Neural cell (in vitro differentiated cells): ENCODE measurements at regions not wholly inside any gene's neighbourhood (a gene's known extent, or its start where the extent isn't known, plus 50 kb on each side); places are given as distances from the start of the nearest gene placed in this dataset.

Source experiments
- H2AFZ ChIP-seq: fragments of 200-600, 300-800 bp; sonication (generic), shearing (Covaris generic); 2 replicates; pipeline ENCODE4 v1.6.0; 2014; ENCODE audit warnings: low read depth, mild to moderate bottlenecking, antibody characterized with exemption, low read length, moderate library complexity
- H3F3A ChIP-seq: fragments of 200-600 bp; shearing (Covaris generic); 2 replicates; pipeline ENCODE4 v1.6.1; 2016; ENCODE audit warnings: mild to moderate bottlenecking, moderate library complexity, mixed read lengths, antibody characterized with exemption, low read length; ENCODE audit not compliant: insufficient read depth, poor library complexity, severe bottlenecking
- H3K27ac ChIP-seq: fragments of 200-600, 300-800 bp; sonication (generic), shearing (Covaris generic); 2 replicates; pipeline ENCODE4 v1.5.1; 2014; ENCODE audit warnings: mild to moderate bottlenecking, low read length, moderate library complexity
- H3K27me3 ChIP-seq: fragments of 300-800, 200-600 bp; sonication (generic), shearing (Covaris generic); 2 replicates; pipeline ENCODE4 v1.6.0; 2014; ENCODE audit warnings: mild to moderate bottlenecking, low read depth, low read length, moderate library complexity; ENCODE audit not compliant: insufficient read depth
- H3K36me3 ChIP-seq: fragments of 300-800, 200-600 bp; sonication (generic), shearing (Covaris generic); 2 replicates; pipeline ENCODE4 v1.5.1; 2014; ENCODE audit warnings: mild to moderate bottlenecking, antibody characterized with exemption, low read length, moderate library complexity; ENCODE audit not compliant: insufficient read depth
- H3K4me2 ChIP-seq: fragments of 300-800, 200-600 bp; sonication (generic), shearing (Covaris generic); 2 replicates; pipeline ENCODE4 v1.6.0; 2014; ENCODE audit warnings: mild to moderate bottlenecking, low read length
- H3K4me3 ChIP-seq: fragments of 300-800, 200-600 bp; sonication (generic), shearing (Covaris generic); 2 replicates; pipeline ENCODE4 v1.5.1; 2014; ENCODE audit warnings: mild to moderate bottlenecking, low read length, moderate library complexity
- H3K79me2 ChIP-seq: fragments of 200-600 bp; shearing (Covaris generic); replicated peaks from 2 replicates; pipeline ENCODE4 v1.6.0; 2014; ENCODE audit warnings: mild to moderate bottlenecking, low read length, moderate library complexity; ENCODE audit not compliant: insufficient read depth
- H3K9ac ChIP-seq: fragments of 300-800, 200-600 bp; sonication (generic), shearing (Covaris generic); 2 replicates; pipeline ENCODE4 v1.6.1; 2016; ENCODE audit warnings: mild to moderate bottlenecking, low read length, mixed read lengths
- H3K9me2 ChIP-seq: fragments of 200-600 bp; shearing (Covaris generic); 2 replicates; pipeline ENCODE4 v1.6.1; 2016; ENCODE audit warnings: mild to moderate bottlenecking, low read length, mixed read lengths; ENCODE audit not compliant: insufficient read depth
- H3K9me3 ChIP-seq: fragments of 200-600, 300-800 bp; sonication (generic), shearing (Covaris generic); 2 replicates; pipeline ENCODE4 v1.6.1; 2016; ENCODE audit warnings: mild to moderate bottlenecking, mixed run types, low read length, moderate library complexity, mixed read lengths
- H4K20me1 ChIP-seq: fragments of 200-600 bp; shearing (Covaris generic); 2 replicates; pipeline ENCODE4 v1.6.1; 2016; ENCODE audit warnings: mild to moderate bottlenecking, mixed run types; ENCODE audit not compliant: insufficient read depth
- CTCF ChIP-seq: fragments of 450-650 bp; IDR thresholded peaks from 2 replicates; pipeline ENCODE4 v1.5.1; 2014; ENCODE audit warnings: antibody characterized with exemption, mild to moderate bottlenecking, moderate library complexity; ENCODE audit not compliant: poor library complexity, severe bottlenecking
- EP300 ChIP-seq: fragments of 450-650 bp; conservative IDR thresholded peaks from 2 replicates; pipeline ENCODE4 v1.6.1; 2014; ENCODE audit warnings: antibody characterized with exemption, mild to moderate bottlenecking, moderate library complexity; ENCODE audit not compliant: poor library complexity, severe bottlenecking
- EZH2 ChIP-seq: fragments of 200-600, 300-800 bp; shearing (Covaris generic), sonication (generic); IDR thresholded peaks from 2 replicates; pipeline ENCODE4 v1.6.1; 2014; ENCODE audit warnings: antibody characterized with exemption, low read length, borderline replicate concordance, mild to moderate bottlenecking; ENCODE audit not compliant: insufficient read depth, poor library complexity, severe bottlenecking
- MXI1 ChIP-seq: fragments of 450-650 bp; conservative IDR thresholded peaks from 2 replicates; pipeline ENCODE4 v1.6.1; 2014; ENCODE audit warnings: antibody characterized with exemption, mild to moderate bottlenecking; ENCODE audit not compliant: poor library complexity, severe bottlenecking
- POLR2AphosphoS5 ChIP-seq: IDR thresholded peaks from 2 replicates; pipeline ENCODE4 v1.6.1; 2012
- RAD21 ChIP-seq: fragments of 450-650 bp; conservative IDR thresholded peaks from 2 replicates; pipeline ENCODE4 v1.6.1; 2014; ENCODE audit warnings: antibody characterized with exemption, mild to moderate bottlenecking, moderate library complexity
- SMC3 ChIP-seq: fragments of 450-650 bp; conservative IDR thresholded peaks from 2 replicates; pipeline ENCODE4 v1.6.1; 2014; ENCODE audit warnings: antibody characterized with exemption, mild to moderate bottlenecking, moderate library complexity; ENCODE audit not compliant: poor library complexity
- TAF1 ChIP-seq: IDR thresholded peaks from 2 replicates; pipeline ENCODE4 v1.6.1; 2012; ENCODE audit warnings: low read depth
- TF ChIP-seq, protein P1 (sequence below): IDR thresholded peaks from 2 replicates; pipeline ENCODE4 v1.6.1; 2012; ENCODE audit warnings: borderline replicate concordance

GRCh38 chr1:181919542-181919941 lies 142.0 kb downstream of the ZNF648 start:
- TF ChIP-seq CTCF (no peak), EZH2 (no peak), MXI1 (no peak), RAD21 (no peak), EP300 (no peak), SMC3 (no peak), POLR2AphosphoS5 (no peak), TAF1 (no peak)
- TF ChIP-seq, protein P1, sequence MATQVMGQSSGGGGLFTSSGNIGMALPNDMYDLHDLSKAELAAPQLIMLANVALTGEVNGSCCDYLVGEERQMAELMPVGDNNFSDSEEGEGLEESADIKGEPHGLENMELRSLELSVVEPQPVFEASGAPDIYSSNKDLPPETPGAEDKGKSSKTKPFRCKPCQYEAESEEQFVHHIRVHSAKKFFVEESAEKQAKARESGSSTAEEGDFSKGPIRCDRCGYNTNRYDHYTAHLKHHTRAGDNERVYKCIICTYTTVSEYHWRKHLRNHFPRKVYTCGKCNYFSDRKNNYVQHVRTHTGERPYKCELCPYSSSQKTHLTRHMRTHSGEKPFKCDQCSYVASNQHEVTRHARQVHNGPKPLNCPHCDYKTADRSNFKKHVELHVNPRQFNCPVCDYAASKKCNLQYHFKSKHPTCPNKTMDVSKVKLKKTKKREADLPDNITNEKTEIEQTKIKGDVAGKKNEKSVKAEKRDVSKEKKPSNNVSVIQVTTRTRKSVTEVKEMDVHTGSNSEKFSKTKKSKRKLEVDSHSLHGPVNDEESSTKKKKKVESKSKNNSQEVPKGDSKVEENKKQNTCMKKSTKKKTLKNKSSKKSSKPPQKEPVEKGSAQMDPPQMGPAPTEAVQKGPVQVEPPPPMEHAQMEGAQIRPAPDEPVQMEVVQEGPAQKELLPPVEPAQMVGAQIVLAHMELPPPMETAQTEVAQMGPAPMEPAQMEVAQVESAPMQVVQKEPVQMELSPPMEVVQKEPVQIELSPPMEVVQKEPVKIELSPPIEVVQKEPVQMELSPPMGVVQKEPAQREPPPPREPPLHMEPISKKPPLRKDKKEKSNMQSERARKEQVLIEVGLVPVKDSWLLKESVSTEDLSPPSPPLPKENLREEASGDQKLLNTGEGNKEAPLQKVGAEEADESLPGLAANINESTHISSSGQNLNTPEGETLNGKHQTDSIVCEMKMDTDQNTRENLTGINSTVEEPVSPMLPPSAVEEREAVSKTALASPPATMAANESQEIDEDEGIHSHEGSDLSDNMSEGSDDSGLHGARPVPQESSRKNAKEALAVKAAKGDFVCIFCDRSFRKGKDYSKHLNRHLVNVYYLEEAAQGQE, result no peak
- Histone ChIP-seq H3F3A (no peaks in the 10 kb centered on the region), H3K4me2 (no peak overlapping the region), H3K9ac (no peak overlapping the region), H3K36me3 (no peaks in the 10 kb centered on the region), H3K9me3 (peaks cover 3% of the 10 kb centered on the region), H3K27ac (no peak overlapping the region), H3K9me2 (no peaks in the 10 kb centered on the region), H3K79me2 (no peaks in the 10 kb centered on the region), H4K20me1 (no peaks in the 10 kb centered on the region), H2AFZ (no peak overlapping the region), H3K27me3 (no peaks in the 10 kb centered on the region), H3K4me3 (no peak overlapping the region)

DNA sequence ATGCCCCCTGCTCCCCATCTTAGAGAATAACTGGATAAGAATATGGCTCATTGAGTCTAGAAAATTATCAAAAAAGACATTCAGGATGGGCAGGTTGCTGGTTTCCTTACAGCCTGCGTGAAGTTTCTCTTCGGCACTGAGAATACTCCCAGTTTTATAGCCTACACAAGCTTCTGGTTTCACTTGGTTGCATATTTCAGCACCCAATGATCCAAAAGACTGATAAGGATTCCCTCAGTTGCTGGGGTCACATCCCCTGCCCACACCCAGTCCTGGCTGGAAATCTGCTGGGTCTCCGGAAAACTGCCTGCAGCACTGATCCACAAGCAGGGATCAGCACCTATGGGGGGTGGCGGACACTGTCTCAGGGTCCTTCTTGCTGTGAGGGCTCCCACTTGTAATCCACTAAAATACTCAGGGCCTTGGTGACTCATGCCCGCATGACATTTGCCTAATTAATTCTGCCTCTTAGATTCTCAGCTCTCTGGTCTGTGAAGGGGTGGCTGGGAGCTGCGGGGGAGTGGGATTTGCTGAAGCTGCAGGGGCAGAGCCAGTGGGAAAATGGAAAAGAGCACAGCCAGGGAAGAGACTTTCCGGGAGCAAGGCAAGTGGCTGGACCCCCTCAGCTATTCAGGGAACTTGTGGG lies 142.5 kb downstream of the ZNF648 start:
- H3K79me2 ChIP-seq, result no peaks in the 10 kb centered on the region
- H3K36me3 ChIP-seq, result no peaks in the 10 kb centered on the region
- no peaks in the 10 kb centered on the region for H3K9me2 ChIP-seq

More for the DNA sequence above, 142.5 kb downstream of the ZNF648 start:
- no peak overlapping the region for H3K4me3 ChIP-seq
- H3K27me3 ChIP-seq, result no peaks in the 10 kb centered on the region
- H3K27ac ChIP-seq, result no peak overlapping the region
- no peak overlapping the region for H3K4me2 ChIP-seq
- H3K9me3 ChIP-seq, result peaks cover 3% of the 10 kb centered on the region
- no peaks in the 10 kb centered on the region for H4K20me1 ChIP-seq
- no peak for TF ChIP-seq TAF1
- no peak for TF ChIP-seq CTCF
- TF ChIP-seq RAD21, result no peak
- TF ChIP-seq, protein P1, result no peak
- TF ChIP-seq POLR2AphosphoS5, result no peak
- TF ChIP-seq MXI1, result no peak
- no peak for TF ChIP-seq EZH2
- TF ChIP-seq SMC3, result no peak
- TF ChIP-seq EP300, result no peak
- H3K9ac ChIP-seq, result no peak overlapping the region
- no peak overlapping the region for H2AFZ ChIP-seq
- H3F3A ChIP-seq, result no peaks in the 10 kb centered on the region
